Fibroblast of skin of abdomen (primary cell): ENCODE measurements at regions not wholly inside any gene's neighbourhood (a gene's known extent, or its start where the extent isn't known, plus 50 kb on each side); places are given as distances from the start of the nearest gene placed in this dataset.

Experiments used
- DNase-seq: peaks from one replicate; pipeline ENCODE4 v3.0.0-alpha.2; 2013

DNA sequence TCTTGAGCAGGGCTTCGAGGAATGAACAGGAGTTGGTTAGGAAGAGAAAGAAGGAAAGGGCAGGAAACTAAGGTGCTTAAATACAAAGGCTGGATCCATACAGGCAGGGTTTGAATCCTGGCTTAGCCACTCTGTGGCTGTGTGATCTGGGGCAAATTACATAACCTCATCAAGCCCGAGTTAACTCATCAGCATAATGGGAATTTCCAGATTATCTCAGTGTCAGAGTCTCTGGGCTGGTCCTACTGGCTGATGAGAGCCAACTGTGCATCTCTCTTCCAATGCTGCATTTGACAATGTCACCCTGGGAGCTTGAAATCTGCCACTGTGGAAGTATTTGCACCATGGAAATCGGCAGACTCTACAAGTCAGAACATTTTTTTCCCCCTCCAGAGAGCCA lies 83.8 kb upstream of the SLC6A6 start:
- DNase-seq: no peak

DNA sequence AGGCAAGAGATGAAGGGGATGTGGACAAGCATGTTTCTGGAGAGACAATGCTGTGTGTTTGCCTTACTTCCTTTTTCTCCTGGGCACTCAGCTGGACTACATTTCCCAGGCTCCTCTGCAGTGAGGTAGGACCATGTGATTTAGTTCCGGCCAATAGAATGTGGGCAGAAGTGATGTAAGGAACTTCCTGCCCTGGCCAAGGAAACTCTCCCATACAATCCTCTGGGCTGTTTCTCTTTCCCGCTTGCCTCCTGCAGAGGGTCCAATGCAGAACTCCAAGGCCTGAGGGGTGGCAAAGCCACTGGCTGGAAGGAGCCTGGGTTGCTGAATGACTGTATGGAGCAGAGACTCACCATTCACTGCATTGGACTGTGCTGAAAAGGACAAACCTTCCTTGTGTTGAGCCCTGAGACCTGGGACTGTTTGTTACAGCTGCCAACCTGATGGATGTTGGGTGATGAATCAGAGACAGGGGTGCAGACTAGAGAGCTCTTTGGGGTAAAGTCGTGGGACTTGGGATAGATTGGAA lies 82.7 kb upstream of the SLC6A6 start:
- DNase-seq: peak; percentile 26

DNA sequence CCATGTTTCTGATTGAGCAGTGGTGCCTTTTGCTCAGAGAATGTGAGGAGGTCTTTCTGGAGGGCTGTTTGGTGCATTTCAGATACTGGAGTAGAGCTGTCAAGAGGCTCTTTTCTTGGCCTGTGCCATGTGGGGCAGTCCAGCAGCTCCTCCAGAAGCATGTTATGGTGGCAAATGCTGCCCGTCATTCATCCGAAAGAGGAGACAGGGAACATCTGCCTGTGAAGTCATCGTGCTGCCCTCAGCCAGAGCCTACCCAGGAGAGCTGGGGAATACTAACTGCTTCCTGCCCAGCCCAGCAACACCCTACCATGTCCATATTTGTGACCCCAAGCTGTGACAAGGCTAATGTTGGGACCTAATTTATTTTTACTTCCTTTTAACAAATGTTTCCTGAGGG lies 82.2 kb upstream of the SLC6A6 start:
- DNase-seq: no peak

DNA sequence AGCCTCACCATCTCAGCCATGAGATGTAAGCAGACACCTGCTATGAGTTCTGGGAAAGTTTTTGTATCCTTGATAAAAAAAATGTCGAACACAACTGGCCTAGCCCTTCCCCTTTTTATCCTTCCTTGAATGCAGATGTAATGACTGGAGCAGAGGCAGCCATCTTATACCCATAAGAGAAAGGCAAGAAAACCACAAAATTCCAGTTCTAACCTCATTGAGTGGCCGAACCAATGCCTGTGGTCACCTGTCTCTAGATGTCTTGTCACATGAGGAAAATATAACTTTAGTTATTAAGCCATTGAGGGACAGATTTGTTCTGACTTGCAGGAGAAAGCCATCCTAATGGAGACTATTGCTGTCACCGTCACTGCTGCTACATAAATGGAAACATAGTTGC lies 80.4 kb upstream of the SLC6A6 start:
- no peak for DNase-seq

DNA sequence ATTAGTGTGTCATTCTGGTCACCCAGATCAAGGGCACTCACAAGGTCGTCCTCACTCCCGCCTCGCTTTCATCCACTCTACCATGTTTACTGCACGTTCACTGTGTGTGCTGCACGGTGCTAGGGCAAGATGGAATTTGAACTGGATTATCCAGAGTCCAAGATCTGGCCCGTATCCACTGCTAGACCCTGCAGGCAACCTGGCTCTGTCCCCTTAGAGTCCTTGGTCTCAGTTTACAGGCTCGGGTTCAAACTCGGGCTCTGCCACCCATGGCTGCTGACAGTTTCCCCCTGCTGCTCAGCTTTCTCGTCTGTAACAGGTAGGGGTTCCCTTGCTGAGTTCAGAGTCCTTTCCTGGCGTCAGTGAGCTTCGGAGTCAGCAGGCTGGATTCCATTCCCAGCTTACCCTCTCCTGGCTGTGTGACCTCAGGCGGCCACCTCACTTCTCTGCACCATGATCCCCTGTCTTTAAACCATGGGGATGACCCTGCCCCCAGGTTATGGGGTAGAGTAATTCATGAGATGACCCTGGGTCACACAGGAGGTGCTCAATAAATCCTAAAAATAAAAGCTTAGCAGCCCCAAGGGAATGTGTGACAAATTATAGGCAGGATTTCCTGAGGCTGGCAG lies 79.6 kb upstream of the SLC6A6 start:
- no peak for DNase-seq

DNA sequence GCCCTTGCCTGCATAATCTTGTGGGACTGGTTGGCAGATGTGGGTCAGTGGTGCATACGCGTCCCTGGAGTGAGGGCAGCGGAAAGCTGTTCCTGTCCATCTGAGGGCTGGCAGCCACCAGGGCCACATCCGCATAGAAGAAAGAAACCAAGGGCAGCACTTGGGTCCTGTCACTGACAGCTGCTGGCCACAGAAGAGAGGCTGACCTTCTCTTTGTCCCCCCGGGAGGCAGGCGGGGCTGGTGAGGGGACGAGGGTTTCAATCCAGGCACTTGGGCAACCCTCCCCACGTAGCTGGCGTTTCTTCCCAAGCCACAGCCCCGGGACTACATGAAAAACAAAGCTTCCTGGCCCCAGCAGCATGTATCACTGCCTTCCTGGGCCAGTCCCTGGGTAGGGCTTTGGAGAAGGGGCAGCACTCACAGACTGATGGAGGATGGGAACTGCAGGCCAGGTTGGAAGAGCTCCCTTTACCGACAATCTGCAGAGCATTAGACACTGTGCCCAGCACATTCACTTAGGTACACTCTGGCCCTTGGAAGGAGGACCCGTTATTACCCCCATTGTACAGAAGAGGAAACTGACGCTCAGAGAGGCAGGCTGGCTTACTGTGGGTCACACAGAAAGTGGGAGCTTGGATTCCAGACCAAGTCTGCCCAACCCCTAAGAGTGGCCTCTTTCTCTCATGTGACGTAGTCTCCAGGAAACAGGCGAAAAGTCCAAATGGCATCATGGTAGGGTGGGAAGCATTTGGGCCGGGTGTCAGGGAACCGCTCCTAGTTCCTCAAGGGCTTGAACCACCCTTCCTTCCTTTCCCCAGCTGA lies 78.8 kb upstream of the SLC6A6 start:
- no peak for DNase-seq

DNA sequence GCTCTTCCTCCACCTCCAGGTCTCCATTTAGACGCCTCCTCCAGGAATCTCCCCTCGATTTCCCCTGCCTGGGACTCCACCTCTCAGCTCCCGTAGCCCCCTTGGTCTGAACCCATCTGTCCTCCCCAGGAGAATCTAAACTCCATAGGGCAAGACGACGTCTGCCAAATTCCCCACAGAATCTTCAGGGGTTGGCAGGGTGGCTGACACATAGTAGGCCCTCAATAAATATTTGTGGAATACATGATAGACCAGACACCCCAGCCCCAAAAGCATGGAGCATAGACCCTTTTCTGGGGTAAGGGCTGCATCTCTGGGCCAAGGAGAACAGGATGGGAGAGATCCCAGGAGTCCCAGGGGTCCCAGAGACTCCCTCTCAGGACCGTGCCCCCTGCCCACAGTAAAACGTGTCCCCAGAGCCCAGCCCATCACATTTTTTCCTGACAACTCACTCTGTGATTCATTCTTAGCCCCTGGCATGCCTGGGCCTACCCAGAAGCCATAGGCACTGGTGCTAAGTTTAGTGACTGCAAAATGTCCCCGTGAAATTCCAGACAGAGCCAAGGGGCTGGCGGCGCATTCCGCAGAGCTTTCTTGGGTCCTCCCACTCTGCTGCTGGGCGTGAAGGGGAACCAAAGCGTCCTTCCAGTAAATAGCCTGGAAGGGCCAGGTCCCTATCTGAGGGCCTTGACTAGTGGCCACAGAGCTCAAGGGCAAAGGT lies 78.0 kb upstream of the SLC6A6 start:
- DNase-seq: peak; percentile 23

DNA sequence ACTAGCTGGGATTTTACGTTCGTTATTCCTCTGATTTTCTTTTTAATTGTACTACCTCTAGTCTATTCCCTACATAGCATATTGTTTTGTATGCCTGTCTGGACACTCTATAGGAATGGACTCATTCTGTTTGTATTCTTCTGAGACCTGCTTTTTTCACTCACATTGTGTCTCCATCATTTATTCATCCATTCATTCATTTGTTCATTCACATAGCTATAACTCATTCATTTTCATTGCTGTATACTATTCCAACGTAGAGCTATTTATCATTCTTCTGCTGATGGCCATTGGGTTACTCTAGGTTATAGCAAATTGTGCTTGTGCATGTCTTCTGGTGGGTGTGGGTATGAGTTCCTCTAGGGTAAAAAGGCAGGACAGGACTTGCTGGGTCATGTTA lies 74.0 kb upstream of the SLC6A6 start:
- no peak for DNase-seq

DNA sequence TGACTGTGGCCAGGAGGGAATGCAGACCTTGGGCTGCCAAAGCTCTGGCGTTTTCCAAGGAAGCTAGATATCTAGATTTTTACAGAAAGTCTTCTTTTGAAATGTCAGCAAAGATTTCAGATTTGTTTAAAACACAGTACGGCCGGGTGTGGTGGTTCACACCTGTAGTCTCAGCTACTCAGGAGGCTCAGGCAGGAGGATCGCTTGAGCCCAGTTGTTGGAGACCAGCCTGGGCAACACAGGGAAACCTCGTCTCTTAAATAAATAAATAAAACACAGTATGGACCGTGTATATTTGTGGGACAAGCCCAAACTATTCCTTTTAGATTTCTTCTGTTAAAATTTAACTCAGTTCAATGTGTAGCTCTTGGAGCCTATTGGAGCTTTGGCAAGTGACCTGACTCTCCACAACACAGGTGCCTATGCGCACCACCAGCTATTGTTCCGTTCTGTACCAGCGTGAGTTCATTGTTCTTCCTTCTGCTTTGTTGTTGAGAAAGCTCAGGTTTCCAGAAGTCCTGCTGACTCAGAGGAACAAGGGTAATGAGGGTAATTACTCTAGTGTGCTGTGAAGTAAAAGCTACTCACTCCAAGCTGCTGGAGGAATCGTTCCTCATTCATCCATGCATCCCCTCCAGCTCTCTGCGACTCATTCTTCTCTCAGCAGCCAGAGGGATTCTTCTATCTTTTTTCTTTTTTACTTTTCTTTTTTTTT lies 73.1 kb upstream of the SLC6A6 start:
- DNase-seq: peak; percentile 46

DNA sequence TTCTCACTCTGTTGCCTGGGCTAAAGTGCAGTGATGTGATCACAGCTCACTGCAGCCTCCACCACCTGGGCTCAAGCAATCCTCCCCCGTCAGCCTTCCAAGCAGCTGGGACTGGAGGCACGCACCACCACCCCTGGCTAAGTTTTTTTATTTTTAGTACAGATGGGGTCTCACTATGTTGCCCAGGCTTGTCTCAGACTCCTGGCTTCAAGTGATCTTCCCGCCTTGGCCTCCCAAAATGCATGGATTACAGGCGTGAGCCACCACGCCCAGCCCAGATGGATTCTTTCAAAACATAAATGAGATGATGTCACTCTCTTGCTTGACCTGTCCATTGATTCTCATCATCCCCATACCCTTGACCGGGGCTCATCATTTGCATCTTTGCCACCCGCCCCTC lies 72.6 kb upstream of the SLC6A6 start:
- DNase-seq: no peak

DNA sequence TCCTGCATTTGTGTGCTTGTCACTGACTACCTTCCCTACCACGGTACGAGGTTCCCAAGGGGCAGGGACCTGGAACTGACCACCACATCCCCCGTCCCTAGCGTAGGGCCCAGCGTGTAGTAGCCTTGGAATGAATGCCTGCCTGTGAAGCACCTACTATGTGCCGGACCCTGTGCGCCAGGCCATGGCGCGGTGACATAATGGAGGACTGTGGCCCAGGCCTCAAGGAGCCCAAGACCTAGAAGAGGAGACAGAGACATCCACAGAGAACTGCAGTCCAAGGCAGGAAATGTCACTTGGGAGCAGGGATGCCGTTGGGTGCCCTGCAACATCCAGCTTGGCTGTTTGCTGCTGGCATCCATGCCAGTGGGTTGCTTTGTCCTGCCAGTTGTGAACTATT lies 71.9 kb upstream of the SLC6A6 start:
- no peak for DNase-seq

DNA sequence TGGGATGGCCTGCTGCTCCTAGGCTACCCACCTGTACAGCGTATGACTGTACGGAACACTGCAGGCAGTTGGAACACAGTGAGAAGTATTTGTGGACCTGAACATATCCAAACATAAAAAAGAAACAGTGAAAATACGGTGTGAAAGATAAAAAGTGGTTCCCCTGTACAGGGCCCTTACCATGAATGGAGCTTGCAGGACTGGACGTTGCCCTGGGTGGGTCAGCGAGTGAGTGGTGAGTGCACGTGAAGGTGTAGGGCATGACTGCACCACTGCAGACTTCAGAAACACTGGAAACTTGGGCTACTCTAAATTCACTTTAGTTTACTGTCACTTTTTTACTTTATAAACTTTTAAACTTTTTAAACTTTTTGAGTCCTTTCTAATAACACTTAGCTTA lies 71.2 kb upstream of the SLC6A6 start:
- no peak for DNase-seq

DNA sequence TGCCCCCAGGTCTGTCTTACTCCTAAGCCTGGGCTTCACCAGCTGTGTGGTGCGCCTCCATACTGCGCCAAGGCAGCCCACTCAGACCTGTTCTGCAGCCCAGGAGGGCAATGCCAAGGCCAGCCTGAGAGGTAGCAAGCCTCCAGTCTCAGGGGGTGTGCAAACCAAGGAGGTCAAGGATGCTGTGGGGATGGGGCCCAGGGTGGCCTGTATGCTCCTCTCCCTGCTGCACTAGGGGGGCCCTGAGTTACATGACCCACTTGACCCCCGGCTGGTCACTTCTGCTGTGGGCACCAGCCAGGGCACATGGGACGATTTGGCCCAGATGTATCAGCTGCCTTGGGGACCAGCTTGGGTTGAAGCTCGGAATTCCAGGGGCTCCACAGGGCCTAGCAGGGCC lies 70.0 kb upstream of the SLC6A6 start:
- no peak for DNase-seq

DNA sequence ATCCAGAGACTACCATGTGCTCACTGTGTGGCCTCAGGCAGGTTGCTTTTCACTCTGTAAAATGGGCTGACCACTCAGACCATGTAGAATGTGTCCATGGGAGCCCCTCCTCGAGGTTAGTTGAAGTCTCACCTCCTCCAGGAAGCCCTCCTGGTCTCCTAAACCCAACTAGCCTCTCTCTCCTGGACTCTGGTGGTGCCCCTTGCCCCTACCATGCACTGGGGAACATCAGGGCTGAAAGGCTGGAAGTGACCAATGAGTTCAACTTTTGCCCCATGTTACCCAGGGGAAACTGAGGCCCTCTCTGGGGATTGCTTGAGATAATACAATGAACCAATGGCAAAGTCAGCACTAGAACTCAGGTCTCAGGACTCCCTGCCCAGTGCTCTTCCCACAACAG lies 69.2 kb upstream of the SLC6A6 start:
- no peak for DNase-seq

DNA sequence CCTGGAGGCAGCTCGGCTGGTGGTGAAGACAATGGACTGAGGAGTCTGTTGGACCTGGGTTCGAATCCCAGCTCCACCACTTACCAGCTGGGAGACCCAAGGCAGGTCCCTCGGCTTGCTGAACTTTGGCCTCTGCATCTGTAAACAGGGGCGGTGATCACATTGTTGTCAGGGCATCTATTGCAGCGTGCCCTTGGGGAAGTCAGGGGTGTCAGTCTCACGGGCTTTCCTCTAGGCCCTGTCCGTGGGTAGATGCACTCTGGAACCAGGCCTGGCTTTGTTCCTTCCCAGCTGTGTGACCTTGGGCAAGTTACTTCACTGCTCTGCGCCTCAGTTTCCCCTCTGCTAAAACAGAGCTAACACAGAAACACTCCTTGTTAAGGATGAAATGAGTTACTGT lies 68.8 kb upstream of the SLC6A6 start:
- no peak for DNase-seq

DNA sequence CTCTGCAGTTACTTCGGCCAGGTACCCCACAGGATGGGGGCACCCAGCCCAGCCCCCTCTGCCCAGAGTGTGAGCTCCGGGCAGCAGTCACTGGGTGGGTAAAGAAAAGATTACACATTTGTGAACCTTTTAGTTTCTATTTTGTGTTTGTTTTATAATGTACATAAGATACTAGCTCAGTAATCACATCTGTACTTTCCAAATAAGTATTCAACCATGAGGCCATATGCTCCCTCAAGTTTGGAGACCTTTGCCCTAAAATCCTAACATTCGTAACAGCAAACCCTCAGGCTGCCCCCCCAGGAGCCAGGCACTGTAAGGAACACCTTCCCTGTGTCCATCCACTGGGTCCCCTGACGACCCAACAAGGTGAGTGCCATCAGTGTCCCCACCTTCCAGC lies 68.3 kb upstream of the SLC6A6 start:
- no peak for DNase-seq

DNA sequence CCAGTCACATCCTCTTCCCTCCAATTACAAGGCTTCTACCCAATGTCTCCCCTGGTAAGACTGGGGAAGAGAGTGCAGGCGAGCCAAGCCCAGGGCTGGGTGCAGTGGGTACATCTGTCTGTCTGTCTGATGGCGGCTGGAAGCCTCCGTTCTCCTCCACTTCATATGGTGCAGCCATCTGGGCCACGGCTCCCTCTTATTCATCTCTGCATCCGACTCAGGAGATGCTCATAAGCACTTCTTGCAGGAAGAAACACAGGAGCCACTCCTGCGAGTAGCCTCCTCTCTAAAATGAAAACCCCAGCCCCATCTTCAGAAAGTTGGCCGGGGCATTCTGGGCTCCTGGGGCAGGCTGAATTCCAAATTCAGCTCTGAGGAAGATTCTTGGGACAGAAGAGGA lies 67.5 kb upstream of the SLC6A6 start:
- DNase-seq: no peak

DNA sequence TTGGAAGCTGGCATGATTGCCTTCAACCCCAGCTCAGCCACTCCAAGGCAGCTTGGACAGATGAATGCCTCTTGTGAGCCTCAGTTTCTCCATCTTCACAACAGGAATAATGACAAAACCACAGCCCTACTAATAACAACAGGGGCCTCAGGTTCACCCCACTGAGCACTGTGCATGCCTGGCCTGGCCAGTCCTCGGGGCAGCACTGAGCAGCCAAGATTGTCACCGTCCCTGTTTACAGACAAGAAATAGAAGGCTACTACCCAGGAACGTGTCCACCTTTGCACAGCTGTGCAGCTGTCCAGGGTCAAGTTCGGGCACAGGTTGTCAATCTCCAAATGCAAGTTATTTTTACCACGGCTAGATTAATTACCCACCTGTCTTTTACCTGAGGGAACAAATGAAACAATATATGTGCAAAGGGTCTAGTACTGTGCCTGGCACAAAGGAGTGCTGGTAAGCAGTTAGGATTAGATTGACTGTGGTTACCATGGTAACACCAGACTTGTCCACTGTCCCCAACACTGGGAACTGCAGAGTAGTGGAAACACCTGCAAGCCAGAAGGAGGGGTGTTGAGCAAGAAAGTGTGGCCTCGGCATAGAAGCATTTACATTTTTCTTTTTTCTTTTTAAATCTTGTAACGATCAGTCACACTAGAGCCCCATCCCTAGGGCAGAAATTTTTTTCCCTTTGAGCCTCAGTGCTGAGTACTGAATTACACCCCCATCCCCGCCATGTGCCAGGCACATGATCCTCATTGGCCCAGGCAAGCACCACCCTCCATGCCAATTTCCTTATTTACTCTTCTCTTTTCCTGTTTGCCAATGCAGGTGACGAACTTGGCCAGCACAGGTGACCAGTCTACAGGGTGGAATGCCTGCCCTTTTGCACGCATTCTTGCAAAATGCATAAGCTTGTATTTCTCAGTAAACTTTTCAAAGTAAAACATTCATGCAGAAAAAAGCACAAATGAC lies 66.3 kb upstream of the SLC6A6 start:
- no peak for DNase-seq

DNA sequence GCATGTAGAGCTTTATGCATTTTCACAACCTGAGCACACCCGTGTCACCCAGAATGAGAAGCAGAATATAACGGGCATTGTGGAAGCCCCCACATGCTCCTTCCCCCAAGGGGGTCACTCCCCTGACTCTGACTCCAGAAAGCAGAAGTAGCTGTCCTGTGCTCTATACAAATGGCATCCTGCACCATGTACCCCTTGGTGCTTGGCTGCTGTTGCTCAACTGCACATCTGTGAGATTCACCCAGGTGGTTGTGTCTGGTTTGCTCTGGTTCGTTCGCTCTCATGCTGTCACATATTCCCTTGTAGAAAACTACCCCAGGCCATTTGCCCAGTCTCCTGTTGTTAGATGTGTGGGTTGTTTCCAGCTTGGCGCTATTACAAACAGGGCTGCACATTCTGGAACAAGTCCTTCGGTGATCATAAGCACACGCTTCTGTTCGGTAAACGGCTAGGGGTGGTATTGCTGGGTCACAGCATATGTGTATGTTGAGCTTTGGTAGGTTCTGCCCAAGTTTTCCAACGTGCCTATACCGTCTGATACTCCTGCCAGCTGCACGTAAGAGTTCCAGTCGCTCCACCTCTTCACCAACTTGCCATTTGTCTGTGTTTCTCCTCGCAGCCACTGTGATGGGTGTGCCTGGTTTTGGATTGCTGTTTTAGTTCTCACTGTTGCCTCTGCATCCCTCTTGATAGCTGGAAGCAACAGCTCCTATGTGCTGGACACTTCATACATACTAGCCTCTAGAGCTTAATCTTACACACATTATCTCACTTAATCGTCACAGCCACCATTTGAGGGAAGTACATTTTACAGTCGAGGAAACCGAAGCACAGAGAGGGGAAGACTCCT lies 65.4 kb upstream of the SLC6A6 start:
- DNase-seq: no peak

DNA sequence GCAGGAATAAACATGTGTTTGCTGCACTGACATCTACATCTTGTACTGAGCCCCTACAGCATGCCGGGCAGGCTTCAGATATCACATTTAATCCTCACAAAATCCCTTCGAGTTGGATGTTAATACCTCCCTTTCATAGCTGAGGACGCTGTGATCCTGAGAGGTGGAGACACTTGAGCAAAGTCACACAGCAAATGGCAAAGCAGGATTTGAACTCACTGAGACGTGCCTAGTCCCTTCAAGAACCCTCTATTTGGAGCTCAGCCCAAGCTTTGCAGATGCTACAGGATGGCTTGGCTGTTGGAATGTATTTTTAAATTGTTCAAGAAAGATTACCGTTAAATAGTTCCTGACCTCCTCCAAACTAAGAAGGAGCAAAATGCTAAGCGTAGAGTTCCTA lies 64.6 kb upstream of the SLC6A6 start:
- DNase-seq: no peak

DNA sequence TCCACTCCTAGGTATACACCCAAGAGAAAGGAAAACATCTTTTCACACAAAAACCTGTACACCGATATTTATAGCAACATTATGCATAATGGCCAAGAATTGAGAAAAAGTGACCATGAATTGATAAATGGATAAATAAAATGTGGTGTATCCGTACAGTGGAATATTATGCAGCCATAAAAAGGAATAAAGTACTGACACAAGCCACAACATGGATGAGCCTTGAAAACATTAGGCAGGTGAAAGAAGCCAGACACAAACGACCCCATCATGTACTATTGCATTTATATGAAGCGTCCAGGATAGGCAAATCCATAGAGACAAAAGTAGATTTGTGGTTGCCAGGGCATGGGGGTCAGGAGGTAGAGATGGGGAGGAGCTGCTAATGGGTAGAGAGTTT lies 64.2 kb upstream of the SLC6A6 start:
- DNase-seq: no peak
